Adrenal gland (tissue), 5 donors: ENCODE measurements at regions not wholly inside any gene's neighbourhood (a gene's known extent, or its start where the extent isn't known, plus 50 kb on each side); places are given as distances from the start of the nearest gene placed in this dataset.

Experiments
- POLR2A ChIP-seq, 2 donors: fragments of 450-650 bp; IDR thresholded peaks; one replicate each; pipeline ENCODE4 v1.6.1; 2017; ENCODE audit warnings: antibody characterized with exemption in 2 of 2, mild to moderate bottlenecking in 2 of 2, moderate library complexity in 1 of 2
- TF ChIP-seq, protein P1 (sequence below), 6 experiments: fragments of 450-650 bp in 4 of 6; fragments of 200-600 bp in 2 of 6; sonication (generic) in 1 of 6; IDR thresholded peaks; 1 replicate in 5 of 6; 2 replicates in 1 of 6; pipeline versions ENCODE4 v1.5.1 to v1.8.0; 2016 to 2021; ENCODE audit warnings: antibody characterized with exemption in 6 of 6, mild to moderate bottlenecking in 2 of 6, moderate library complexity in 1 of 6
- donor health status: DM: no; HTN: no; CAD: no.

- TF ChIP-seq, protein P1, sequence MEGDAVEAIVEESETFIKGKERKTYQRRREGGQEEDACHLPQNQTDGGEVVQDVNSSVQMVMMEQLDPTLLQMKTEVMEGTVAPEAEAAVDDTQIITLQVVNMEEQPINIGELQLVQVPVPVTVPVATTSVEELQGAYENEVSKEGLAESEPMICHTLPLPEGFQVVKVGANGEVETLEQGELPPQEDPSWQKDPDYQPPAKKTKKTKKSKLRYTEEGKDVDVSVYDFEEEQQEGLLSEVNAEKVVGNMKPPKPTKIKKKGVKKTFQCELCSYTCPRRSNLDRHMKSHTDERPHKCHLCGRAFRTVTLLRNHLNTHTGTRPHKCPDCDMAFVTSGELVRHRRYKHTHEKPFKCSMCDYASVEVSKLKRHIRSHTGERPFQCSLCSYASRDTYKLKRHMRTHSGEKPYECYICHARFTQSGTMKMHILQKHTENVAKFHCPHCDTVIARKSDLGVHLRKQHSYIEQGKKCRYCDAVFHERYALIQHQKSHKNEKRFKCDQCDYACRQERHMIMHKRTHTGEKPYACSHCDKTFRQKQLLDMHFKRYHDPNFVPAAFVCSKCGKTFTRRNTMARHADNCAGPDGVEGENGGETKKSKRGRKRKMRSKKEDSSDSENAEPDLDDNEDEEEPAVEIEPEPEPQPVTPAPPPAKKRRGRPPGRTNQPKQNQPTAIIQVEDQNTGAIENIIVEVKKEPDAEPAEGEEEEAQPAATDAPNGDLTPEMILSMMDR (IDR thresholded peaks at IDR 0.05): no peak
- TF ChIP-seq POLR2A (IDR thresholded peaks at IDR 0.05): no peak
Observed at GRCh38 chr3:20250314-20250713, 64.3 kb upstream of the SGO1 start.
